ENCODE measurements at regions not wholly inside any gene's neighbourhood (a gene's known extent, or its start where the extent isn't known, plus 50 kb on each side); places are given as distances from the start of the nearest gene placed in this dataset.
A peak's percentile ranks its signal among the peaks of the same experiment; 100 is the strongest.

GRCh38 chr6:145086197-145086596, 649.1 kb downstream of the EPM2A start:
- Histone ChIP-seq H2BK5ac (ENCODE audit: insufficient read length, low read length) (no peak overlapping the region), H3K4ac (ENCODE audit: low read depth, low read length) (no peak overlapping the region), H3K27ac (ENCODE audit: insufficient read length, low read depth, low read length) (no peak overlapping the region), H2AFZ (ENCODE audit: low read length) (no peak overlapping the region), H2BK15ac (ENCODE audit: low read depth, low read length) (no peak overlapping the region), H2BK20ac (ENCODE audit: low read depth, low read length, poor library complexity, severe bottlenecking) (no peak overlapping the region), H4K91ac (ENCODE audit: insufficient read length, low read depth, low read length) (no peak overlapping the region), H3K23me2 (ENCODE audit: insufficient read length, low read depth, low read length, poor library complexity, severe bottlenecking) (no peaks in the 10 kb centered on the region), H3K9me3 (ENCODE audit: control insufficient read depth, low read depth, low read length) (no peaks in the 10 kb centered on the region), H2BK120ac (ENCODE audit: low read depth, low read length, poor library complexity, severe bottlenecking) (no peak overlapping the region), H4K5ac (ENCODE audit: insufficient read length, low read depth, low read length) (no peak overlapping the region), H3K79me2 (ENCODE audit: insufficient read depth, low read length) (no peaks in the 10 kb centered on the region), H3K27me3 (ENCODE audit: insufficient read depth, low read length) (no peaks in the 10 kb centered on the region), H3T11ph (ENCODE audit: low read length) (no peak overlapping the region), H3K23ac (ENCODE audit: insufficient read length, low read depth, low read length) (no peak overlapping the region), H4K20me1 (ENCODE audit: control insufficient read depth, insufficient read depth, insufficient read length) (no peaks in the 10 kb centered on the region), H3K79me1 (ENCODE audit: insufficient read depth, low read depth, low read length, poor library complexity, severe bottlenecking) (no peaks in the 10 kb centered on the region), H2AK5ac (ENCODE audit: insufficient read length, low read length) (no peak overlapping the region), H3K56ac (ENCODE audit: insufficient read length, low read depth, low read length) (no peak overlapping the region), H3K14ac (ENCODE audit: insufficient read depth, low read length) (no peak overlapping the region), H2BK12ac (ENCODE audit: insufficient read length, low read depth, low read length) (no peak overlapping the region), H4K8ac (replicated peaks; ENCODE audit: insufficient read length, low read depth, low read length) (no peak overlapping the region), H3K9ac (ENCODE audit: extremely low read depth, insufficient read length, low read length) (no peak overlapping the region), H3K18ac (ENCODE audit: insufficient read length, low read depth, low read length) (no peak overlapping the region), H3K4me2 (ENCODE audit: insufficient read depth, insufficient read length, low read length) (no peak overlapping the region), H3K4me1 (ENCODE audit: insufficient read depth, low read length) (peaks cover 2% of the 10 kb centered on the region; the same call in 1 of the 2 replicates)
- no CpG with 5 or more reads among the region's 3 CpGs for WGBS (ENCODE audit: extremely low coverage, insufficient read length, low lambda C conversion rate)
- Mint-ChIP-seq H3K36me3 (ENCODE audit: insufficient read depth in 1 of 3, low read depth in 3 of 3) (no peaks in the 10 kb centered on the region), H3K27me3 (ENCODE audit: low read depth) (no peaks in the 10 kb centered on the region), H3K4me3 (no peak overlapping the region), H3K27ac (peak overlapping the region in 1 of 3 experiments; percentile 14; a peak in 3 of 7 replicates), H3K4me1 (peaks cover 6 to 8% of the 10 kb centered on the region in 2 experiments), H3K9me3 (no peaks in the 10 kb centered on the region; a peak in 1 of 5 replicates)
- no peak for TF ChIP-seq CTCF (conservative IDR thresholded peaks at IDR 0.05)
- peak; percentile 30 for DNase-seq

Data from H9 (cell line).